Central memory CD4-positive, alpha-beta T cell (primary cell): ENCODE measurements at regions not wholly inside any gene's neighbourhood (a gene's known extent, or its start where the extent isn't known, plus 50 kb on each side); places are given as distances from the start of the nearest gene placed in this dataset.

Experiments used
- DNase-seq: peaks from one replicate; pipeline ENCODE4 v3.0.0; 2022

- no peak for DNase-seq
Measured at GRCh38 chr2:37472959-37473358, 128.5 kb downstream of the QPCT start.

- no peak for DNase-seq
Measured at GRCh38 chr2:37476411-37476810, 132.0 kb downstream of the QPCT start.

- no peak for DNase-seq
Measured at GRCh38 chr2:37477921-37478320, 133.5 kb downstream of the QPCT start.

- no peak for DNase-seq
Measured at GRCh38 chr2:37481244-37481643, 136.8 kb downstream of the QPCT start.

- DNase-seq = no peak
Measured at GRCh38 chr2:37489041-37489456, 144.6 kb downstream of the QPCT start.

- no peak for DNase-seq
Measured at GRCh38 chr2:37489536-37489935, 145.1 kb downstream of the QPCT start.

GRCh38 chr2:37493425-37493824 is 149.0 kb downstream of the QPCT start:
- no peak for DNase-seq

GRCh38 chr2:37499113-37499512 is 154.7 kb downstream of the QPCT start:
- no peak for DNase-seq

- DNase-seq = no peak
Measured at GRCh38 chr2:37500031-37500430, 155.6 kb downstream of the QPCT start.

- no peak for DNase-seq
Measured at GRCh38 chr2:37501113-37501512, 156.7 kb downstream of the QPCT start.

- no peak for DNase-seq
Measured at GRCh38 chr2:37506407-37507050, 162.1 kb downstream of the QPCT start.

GRCh38 chr2:37507051-37507410 is 162.6 kb downstream of the QPCT start:
- DNase-seq = no peak

- DNase-seq = no peak
Measured at GRCh38 chr2:37507703-37508102, 163.3 kb downstream of the QPCT start.

GRCh38 chr2:37512971-37513370 is 158.5 kb downstream of the CDC42EP3 start:
- no peak for DNase-seq

GRCh38 chr2:37523814-37524362 is 147.6 kb downstream of the CDC42EP3 start:
- DNase-seq = no peak

GRCh38 chr2:37526323-37526722 is 145.1 kb downstream of the CDC42EP3 start:
- no peak for DNase-seq

GRCh38 chr2:37526856-37527255 is 144.6 kb downstream of the CDC42EP3 start:
- no peak for DNase-seq

GRCh38 chr2:37527361-37527760 is 144.1 kb downstream of the CDC42EP3 start:
- no peak for DNase-seq

- DNase-seq = no peak
Measured at GRCh38 chr2:37529830-37530415, 141.5 kb downstream of the CDC42EP3 start.

- DNase-seq = no peak
Measured at GRCh38 chr2:37532503-37532902, 138.9 kb downstream of the CDC42EP3 start.

- no peak for DNase-seq
Measured at GRCh38 chr2:37537316-37537715, 134.1 kb downstream of the CDC42EP3 start.

- no peak for DNase-seq
Measured at GRCh38 chr2:37541516-37541915, 129.9 kb downstream of the CDC42EP3 start.

- no peak for DNase-seq
Measured at GRCh38 chr2:37543999-37544557, 127.4 kb downstream of the CDC42EP3 start.

- DNase-seq = no peak
Measured at GRCh38 chr2:37544591-37545031, 126.8 kb downstream of the CDC42EP3 start.
